Endothelial cell of umbilical vein (primary cell): ENCODE measurements at regions not wholly inside any gene's neighbourhood (a gene's known extent, or its start where the extent isn't known, plus 50 kb on each side); places are given as distances from the start of the nearest gene placed in this dataset.

ENCODE experiments used
- BruUV-seq: library from RNA; stranded (reverse); fragments of 400-500 nt; replicated peaks from 2 replicates; lab custom pipeline; 2021; lab: Mats Ljungman, UMichigan
- CTCF ChIA-PET: fragments of 300-600, 350-600 bp; sonication (Branson Sonifier 250); formaldehyde crosslinking; loops from one replicate; lab custom pipeline; 2021; ENCODE audit warnings: antibody characterized with exemption, inconsistent platforms; lab: Charles Lee
- POLR2A ChIA-PET: fragments of 300-600, 350-600 bp; sonication (Branson Sonifier 250); formaldehyde crosslinking; loops from one replicate; lab custom pipeline; 2021; ENCODE audit warnings: antibody characterized with exemption, inconsistent platforms; lab: Charles Lee
- DNase-seq: peaks from one replicate; pipeline ENCODE4 v3.0.0-alpha.2; 2011; ENCODE audit warnings: low read depth, low spot score
- FAIRE-seq: peaks from 2 replicates; lab custom pipeline; 2011; peaks lifted over from hg19 to GRCh38; lab: Jason Lieb, UNC
- H2AFZ ChIP-seq: 2 replicates; pipeline ENCODE4 v1.6.0; 2012; ENCODE audit warnings: low read depth, low read length, control low read depth, inconsistent platforms
- H3K27ac ChIP-seq: 2 replicates; pipeline ENCODE4 v1.5.1; 2011; ENCODE audit warnings: low read depth, mild to moderate bottlenecking, control low read depth, low read length, moderate library complexity; ENCODE audit not compliant: insufficient read depth
- H3K27me3 ChIP-seq, 2 experiments: 2 replicates each; pipeline versions ENCODE4 v1.6.0 to v1.6.1; 2011; ENCODE audit warnings: low read length in 2 of 2, mixed read lengths in 1 of 2; ENCODE audit not compliant: control insufficient read depth in 2 of 2, insufficient read depth in 2 of 2
- H3K36me3 ChIP-seq, 2 experiments: 2 replicates in 1 of 2; 3 replicates in 1 of 2; pipeline ENCODE4 v1.5.1; 2011; ENCODE audit warnings: low read length in 2 of 2, mild to moderate bottlenecking in 1 of 2, moderate library complexity in 1 of 2; ENCODE audit not compliant: control insufficient read depth in 2 of 2, insufficient read depth in 2 of 2; ENCODE audit errors: extremely low read depth in 1 of 2
- H3K4me1 ChIP-seq: 3 replicates; pipeline ENCODE4 v1.5.1; 2011; ENCODE audit warnings: mild to moderate bottlenecking, low read length; ENCODE audit not compliant: control insufficient read depth, insufficient read depth; ENCODE audit errors: extremely low read depth
- H3K4me2 ChIP-seq: 2 replicates; pipeline ENCODE4 v1.6.1; 2011; ENCODE audit warnings: low read length, control low read depth, mixed read lengths; ENCODE audit not compliant: insufficient read depth
- H3K4me3 ChIP-seq, 3 experiments: fragments of 200-600 bp in 1 of 3; sonication (generic), shearing (Covaris generic) in 1 of 3; replicated peaks in 1 of 3; 2 replicates each; pipeline ENCODE4 v1.5.1; 2011 to 2016; ENCODE audit warnings: control low read depth in 3 of 3, low read length in 3 of 3, mild to moderate bottlenecking in 2 of 3, inconsistent platforms in 1 of 3, low read depth in 1 of 3, moderate library complexity in 1 of 3; ENCODE audit not compliant: insufficient read depth in 1 of 3
- H3K79me2 ChIP-seq: 2 replicates; pipeline ENCODE4 v1.6.0; 2012; ENCODE audit warnings: low read length, inconsistent platforms; ENCODE audit not compliant: control insufficient read depth, insufficient read depth
- H3K9ac ChIP-seq: replicated peaks from 2 replicates; pipeline ENCODE3; 2011; ENCODE audit warnings: low read length, control low read depth; ENCODE audit not compliant: insufficient read depth; ENCODE audit errors: extremely low read depth
- H3K9me1 ChIP-seq: replicated peaks from 3 replicates; pipeline ENCODE4 v1.6.0; 2011; ENCODE audit warnings: mild to moderate bottlenecking, low read length; ENCODE audit not compliant: control insufficient read depth, insufficient read depth; ENCODE audit errors: extremely low read depth
- H3K9me3 ChIP-seq: replicated peaks from 2 replicates; pipeline ENCODE4 v1.5.1; 2012; ENCODE audit warnings: low read length, inconsistent platforms; ENCODE audit not compliant: control insufficient read depth, insufficient read depth
- H4K20me1 ChIP-seq: replicated peaks from 2 replicates; pipeline ENCODE3; 2011; ENCODE audit warnings: mild to moderate bottlenecking, low read length; ENCODE audit not compliant: control insufficient read depth, insufficient read depth; ENCODE audit errors: extremely low read depth
- CTCF ChIP-seq, 2 donors: IDR thresholded peaks; 1 replicate in 1 of 2; 2 replicates in 1 of 2; pipeline ENCODE4 v1.5.1; 2011; ENCODE audit warnings: low read length in 2 of 2, mild to moderate bottlenecking in 2 of 2, moderate library complexity in 2 of 2, control low read depth in 1 of 2, inconsistent platforms in 1 of 2, low read depth in 1 of 2; ENCODE audit not compliant: insufficient read depth in 1 of 2; ENCODE audit errors: extremely low read depth in 1 of 2
- EZH2 ChIP-seq: IDR thresholded peaks from 2 replicates; pipeline ENCODE4 v1.6.1; 2012; ENCODE audit warnings: borderline replicate concordance, low read depth, mild to moderate bottlenecking, moderate library complexity, low read length, inconsistent platforms; ENCODE audit not compliant: severe bottlenecking
- FOS ChIP-seq: IDR thresholded peaks from 2 replicates; pipeline ENCODE4 v1.6.1; 2011; ENCODE audit warnings: mild to moderate bottlenecking, low read length, moderate library complexity, borderline replicate concordance; ENCODE audit not compliant: insufficient read depth
- GATA2 ChIP-seq: IDR thresholded peaks from 2 replicates; pipeline ENCODE4 v1.7.0; 2011; ENCODE audit warnings: low read depth, mild to moderate bottlenecking, moderate library complexity, mixed read lengths, low read length; ENCODE audit not compliant: insufficient read length, insufficient read depth
- JUN ChIP-seq: IDR thresholded peaks from 2 replicates; pipeline ENCODE4 v1.6.1; 2011; ENCODE audit warnings: borderline replicate concordance, low read depth; ENCODE audit not compliant: insufficient read length, insufficient read depth
- MYC ChIP-seq: IDR thresholded peaks from one replicate; pipeline ENCODE4 v1.6.1; 2011; ENCODE audit warnings: mild to moderate bottlenecking, low read depth, low read length
- POLR2A ChIP-seq: IDR thresholded peaks from 2 replicates; pipeline ENCODE4 v1.6.1; 2012; ENCODE audit warnings: low read depth, mild to moderate bottlenecking, control low read depth, low read length
- POLR2AphosphoS5 ChIP-seq: IDR thresholded peaks from 2 replicates; pipeline ENCODE4 v1.6.1; 2012; ENCODE audit warnings: low read depth, mild to moderate bottlenecking, control low read depth, low read length, moderate library complexity; ENCODE audit not compliant: insufficient read depth
- dilution Hi-C: fragments of 300-500 bp; cut with MboI; formaldehyde crosslinking; loops from one replicate; pipeline ENCODE4 v1.15.0; 2019; ENCODE audit warnings: low sequenced_read_pairs; ENCODE audit not compliant: extremely low pct_ligation_motif_present
- intact Hi-C: fragments of 100-400 bp; cut with micrococcal nuclease; formaldehyde crosslinking; loops from one replicate; pipeline ENCODE4 v1.10.0; 2022
- TF ChIP-seq, protein P1 (sequence below): IDR thresholded peaks from 2 replicates; pipeline ENCODE4 v1.6.1; 2011; ENCODE audit not compliant: insufficient read depth, insufficient read length

DNA sequence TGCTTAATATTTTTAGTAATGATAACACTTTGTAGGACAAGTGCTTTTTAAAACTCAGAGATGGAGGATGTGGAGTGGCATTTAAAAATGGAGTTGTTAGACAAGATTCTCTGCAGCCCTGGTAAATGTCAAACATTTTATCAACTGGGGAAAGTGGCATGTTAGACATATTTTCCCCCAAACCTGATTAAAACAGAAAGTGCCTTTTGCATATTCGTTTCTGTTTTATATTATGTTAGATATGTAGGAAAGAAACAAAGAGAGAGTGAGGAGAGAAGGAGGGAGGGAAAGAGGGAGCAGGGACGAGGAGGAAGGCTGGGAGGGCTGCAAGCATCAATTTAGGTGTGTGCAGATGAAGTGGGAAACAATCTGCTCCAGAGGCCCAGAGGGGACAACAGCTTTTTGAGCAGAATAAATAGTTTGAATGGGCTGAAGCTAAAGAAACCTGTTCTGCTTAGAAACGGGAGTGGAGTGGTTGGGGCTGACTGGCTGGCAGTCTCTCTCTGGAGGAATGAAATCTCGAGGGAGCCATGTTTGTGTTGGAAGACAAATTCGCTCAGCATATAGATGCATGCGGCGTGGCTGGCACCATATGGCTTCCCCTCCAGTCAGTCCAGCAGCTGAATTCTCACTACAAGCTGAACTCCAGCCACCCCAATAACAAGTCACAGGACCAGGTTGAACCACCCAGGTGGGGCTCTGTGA lies 502.2 kb downstream of the AJAP1 start:
- Histone ChIP-seq H3K79me2 (no peaks in the 10 kb centered on the region), H4K20me1 (no peaks in the 10 kb centered on the region), H3K27ac (no peak overlapping the region), H3K9ac (no peak overlapping the region), H3K9me3 (peaks cover 2% of the 10 kb centered on the region), H3K4me3 (no peak overlapping the region), H3K4me2 (no peak overlapping the region), H3K27me3 (no peaks in the 10 kb centered on the region), H3K36me3 (no peaks in the 10 kb centered on the region), H3K4me1 (no peaks in the 10 kb centered on the region), H2AFZ (no peak overlapping the region), H3K9me1 (no peaks in the 10 kb centered on the region)
- no TSS peak for BruUV-seq
- no peak for TF ChIP-seq POLR2A
- TF ChIP-seq, protein P1, sequence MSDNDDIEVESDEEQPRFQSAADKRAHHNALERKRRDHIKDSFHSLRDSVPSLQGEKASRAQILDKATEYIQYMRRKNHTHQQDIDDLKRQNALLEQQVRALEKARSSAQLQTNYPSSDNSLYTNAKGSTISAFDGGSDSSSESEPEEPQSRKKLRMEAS: no peak
- TF ChIP-seq JUN: no peak
- no peak for TF ChIP-seq EZH2
- TF ChIP-seq FOS: no peak
- TF ChIP-seq CTCF (IDR thresholded peaks at IDR 0.05; ENCODE audit: extremely low read depth in 1 of 2, insufficient read depth in 1 of 2, low read depth in 1 of 2, low read length in 2 of 2): no peak
- TF ChIP-seq MYC: no peak
- no peak for TF ChIP-seq POLR2AphosphoS5
- no peak for TF ChIP-seq GATA2
- DNase-seq (no peak), FAIRE-seq (no peak)
- POLR2A ChIA-PET: no interaction called here
- CTCF ChIA-PET: no interaction called here
- dilution Hi-C loops (no loop called here), intact Hi-C loops (no loop called here)
